HEK293 (cell line): ENCODE measurements at regions not wholly inside any gene's neighbourhood (a gene's known extent, or its start where the extent isn't known, plus 50 kb on each side); places are given as distances from the start of the nearest gene placed in this dataset.

ENCODE experiments used
- CTCF ChIA-PET: fragments of 350-600 bp; formaldehyde crosslinking; extraction: SDS; loops from one replicate; lab custom pipeline; 2021; ENCODE audit warnings: antibody characterized with exemption; lab: Yijun Ruan, JAX
- POLR2A ChIA-PET: fragments of 300-600 bp; formaldehyde crosslinking; extraction: SDS; loops from one replicate; lab custom pipeline; 2020; ENCODE audit warnings: antibody characterized with exemption, inconsistent platforms; lab: Yijun Ruan, JAX
- H3K27ac ChIP-seq: fragments of 200-500 bp; sonication (Bioruptor generic); 2 replicates; pipeline ENCODE4 v1.5.1; 2014; ENCODE audit warnings: low read depth, low read length, control low read depth, inconsistent platforms; ENCODE audit errors: extremely low read depth
- H3K36me3 ChIP-seq, 2 experiments: fragments of 200-500 bp in 1 of 2; sonication (Bioruptor generic) in 1 of 2; 1 replicate in 1 of 2; 2 replicates in 1 of 2; pipeline ENCODE4 v1.5.1; 2014 to 2017; ENCODE audit warnings: inconsistent platforms in 2 of 2, low read length in 2 of 2; ENCODE audit not compliant: control insufficient read depth in 2 of 2, insufficient read depth in 1 of 2
- H3K4me1 ChIP-seq: fragments of 200-500 bp; sonication (Bioruptor generic); 2 replicates; pipeline ENCODE4 v1.5.1; 2014; ENCODE audit warnings: mild to moderate bottlenecking, low read length, inconsistent platforms; ENCODE audit not compliant: control insufficient read depth, insufficient read depth
- H3K4me3 ChIP-seq: 2 replicates; pipeline ENCODE4 v1.5.1; 2011; ENCODE audit warnings: low read depth, mild to moderate bottlenecking, control low read depth, low read length, moderate library complexity
- H3K9me3 ChIP-seq: fragments of 200-500 bp; sonication (Bioruptor generic); 2 replicates; pipeline ENCODE4 v1.5.1; 2014; ENCODE audit warnings: low read depth, low read length, inconsistent platforms; ENCODE audit not compliant: control insufficient read depth, insufficient read depth
- AEBP2 ChIP-seq: fragments of 450-650 bp; formaldehyde crosslinking; IDR thresholded peaks from 2 replicates; pipeline ENCODE4 v1.5.1; 2016; ENCODE audit warnings: missing biosample characterization, missing genetic modification characterization, borderline replicate concordance
- HOXD13 ChIP-seq: sonication (generic); formaldehyde crosslinking; IDR thresholded peaks from 2 replicates; pipeline ENCODE4 v1.8.0; 2022; ENCODE audit warnings: missing genetic modification reagents, borderline replicate concordance
- INSM2 ChIP-seq: fragments of 450-650 bp; formaldehyde crosslinking; IDR thresholded peaks from 2 replicates; pipeline ENCODE4 v1.5.1; 2016; ENCODE audit warnings: missing biosample characterization, missing genetic modification characterization
- KLF1 ChIP-seq: fragments of 450-650 bp; formaldehyde crosslinking; IDR thresholded peaks from 2 replicates; pipeline ENCODE4 v1.5.1; 2016; ENCODE audit warnings: missing biosample characterization, missing genetic modification characterization
- KLF17 ChIP-seq: fragments of 450-650 bp; formaldehyde crosslinking; IDR thresholded peaks from 2 replicates; pipeline ENCODE4 v1.5.1; 2016; ENCODE audit warnings: missing biosample characterization, missing genetic modification characterization
- PRDM1 ChIP-seq: fragments of 450-650 bp; formaldehyde crosslinking; IDR thresholded peaks from 2 replicates; pipeline ENCODE4; 2016; ENCODE audit warnings: missing biosample characterization, missing genetic modification characterization
- SCRT1 ChIP-seq: fragments of 450-650 bp; formaldehyde crosslinking; IDR thresholded peaks from 2 replicates; pipeline ENCODE4 v1.5.1; 2016; ENCODE audit warnings: missing biosample characterization, missing genetic modification characterization, borderline replicate concordance
- ZBTB21 ChIP-seq: fragments of 450-650 bp; formaldehyde crosslinking; IDR thresholded peaks from 2 replicates; pipeline ENCODE4 v1.5.1; 2017; ENCODE audit warnings: missing biosample characterization, missing genetic modification characterization
- ZBTB48 ChIP-seq: fragments of 450-650 bp; formaldehyde crosslinking; IDR thresholded peaks from 2 replicates; pipeline ENCODE4 v1.5.1; 2016; ENCODE audit warnings: missing biosample characterization, missing genetic modification characterization
- ZFP37 ChIP-seq: fragments of 450-650 bp; formaldehyde crosslinking; IDR thresholded peaks from 2 replicates; pipeline ENCODE4 v1.5.1; 2016; ENCODE audit warnings: missing biosample characterization, missing genetic modification characterization
- ZNF112 ChIP-seq: fragments of 450-650 bp; formaldehyde crosslinking; IDR thresholded peaks from 2 replicates; pipeline ENCODE4 v1.5.0; 2017; ENCODE audit warnings: missing biosample characterization, missing genetic modification characterization
- ZNF133 ChIP-seq: fragments of 450-650 bp; formaldehyde crosslinking; IDR thresholded peaks from 2 replicates; pipeline ENCODE4 v1.5.1; 2016; ENCODE audit warnings: missing biosample characterization, missing genetic modification characterization
- ZNF138 ChIP-seq: fragments of 450-650 bp; formaldehyde crosslinking; IDR thresholded peaks from 2 replicates; pipeline ENCODE4 v1.5.1; 2016; ENCODE audit warnings: missing biosample characterization, missing genetic modification characterization, borderline replicate concordance
- ZNF157 ChIP-seq: fragments of 450-650 bp; formaldehyde crosslinking; IDR thresholded peaks from 2 replicates; pipeline ENCODE4 v1.5.1; 2016; ENCODE audit warnings: missing biosample characterization, missing genetic modification characterization
- ZNF19 ChIP-seq: fragments of 450-650 bp; formaldehyde crosslinking; IDR thresholded peaks from 2 replicates; pipeline ENCODE4; 2016; ENCODE audit warnings: missing biosample characterization, missing genetic modification characterization, low read depth
- ZNF202 ChIP-seq: fragments of 450-650 bp; formaldehyde crosslinking; IDR thresholded peaks from 2 replicates; pipeline ENCODE4 v1.5.1; 2016; ENCODE audit warnings: missing biosample characterization, missing genetic modification characterization, borderline replicate concordance
- ZNF274 ChIP-seq, 2 experiments: fragments of 200-500 bp in 1 of 2; fragments of 450-650 bp in 1 of 2; sonication (Bioruptor generic) in 1 of 2; formaldehyde crosslinking in 1 of 2; IDR thresholded peaks; 2 replicates each; pipeline versions ENCODE4 v1.5.1 to v1.6.1; 2014 to 2016; ENCODE audit warnings: borderline replicate concordance in 1 of 2, inconsistent platforms in 1 of 2, low read length in 1 of 2, missing biosample characterization in 1 of 2, missing genetic modification characterization in 1 of 2
- ZNF433 ChIP-seq: fragments of 450-650 bp; formaldehyde crosslinking; IDR thresholded peaks from 2 replicates; pipeline ENCODE4 v1.5.1; 2016; ENCODE audit warnings: missing biosample characterization, missing genetic modification characterization, low read depth
- ZNF510 ChIP-seq: fragments of 450-650 bp; formaldehyde crosslinking; IDR thresholded peaks from 2 replicates; pipeline ENCODE4 v1.5.1; 2018; ENCODE audit warnings: mild to moderate bottlenecking, missing genetic modification characterization, missing biosample characterization; ENCODE audit not compliant: insufficient replicate concordance
- ZNF544 ChIP-seq: fragments of 450-650 bp; formaldehyde crosslinking; IDR thresholded peaks from 2 replicates; pipeline ENCODE4 v1.5.0; 2017; ENCODE audit warnings: missing biosample characterization, missing genetic modification characterization
- ZNF548 ChIP-seq: fragments of 450-650 bp; formaldehyde crosslinking; IDR thresholded peaks from 2 replicates; pipeline ENCODE4 v1.5.1; 2016; ENCODE audit warnings: missing biosample characterization, missing genetic modification characterization
- ZNF549 ChIP-seq: fragments of 450-650 bp; IDR thresholded peaks from 2 replicates; pipeline ENCODE4 v1.5.1; 2018; ENCODE audit warnings: missing biosample characterization, missing genetic modification characterization, mild to moderate bottlenecking, inconsistent platforms, moderate library complexity
- ZNF560 ChIP-seq: fragments of 450-650 bp; formaldehyde crosslinking; IDR thresholded peaks from 2 replicates; pipeline ENCODE4 v1.5.1; 2017; ENCODE audit warnings: missing biosample characterization, missing genetic modification characterization, borderline replicate concordance
- ZNF596 ChIP-seq: fragments of 450-650 bp; IDR thresholded peaks from 2 replicates; pipeline ENCODE4 v1.5.0; 2018; ENCODE audit warnings: missing biosample characterization, mild to moderate bottlenecking, missing genetic modification characterization, moderate library complexity
- ZNF629 ChIP-seq: fragments of 450-650 bp; formaldehyde crosslinking; IDR thresholded peaks from 2 replicates; pipeline ENCODE4 v1.5.1; 2017; ENCODE audit warnings: missing biosample characterization, missing genetic modification characterization
- ZNF660 ChIP-seq: fragments of 450-650 bp; IDR thresholded peaks from 2 replicates; pipeline ENCODE4 v1.5.1; 2018; ENCODE audit warnings: missing biosample characterization, mild to moderate bottlenecking, missing genetic modification characterization
- ZNF670 ChIP-seq: fragments of 450-650 bp; formaldehyde crosslinking; IDR thresholded peaks from 2 replicates; pipeline ENCODE4 v1.5.1; 2016; ENCODE audit warnings: missing biosample characterization, missing genetic modification characterization, low read depth
- ZNF768 ChIP-seq: fragments of 450-650 bp; formaldehyde crosslinking; IDR thresholded peaks from 2 replicates; pipeline ENCODE4 v1.5.1; 2018; ENCODE audit warnings: missing biosample characterization, mild to moderate bottlenecking, missing genetic modification characterization
- ZNF777 ChIP-seq: fragments of 450-650 bp; formaldehyde crosslinking; IDR thresholded peaks from 2 replicates; pipeline ENCODE4 v1.5.1; 2017; ENCODE audit warnings: missing biosample characterization, missing genetic modification characterization, borderline replicate concordance
- ZNF791 ChIP-seq: fragments of 450-650 bp; formaldehyde crosslinking; IDR thresholded peaks from 2 replicates; pipeline ENCODE4 v1.5.1; 2016; ENCODE audit warnings: missing biosample characterization, missing genetic modification characterization
- TF ChIP-seq, protein P1 (sequence below): fragments of 450-650 bp; IDR thresholded peaks from 2 replicates; pipeline ENCODE4 v1.5.1; 2018; ENCODE audit warnings: missing biosample characterization, missing genetic modification characterization
- TF ChIP-seq, protein P2 (sequence below): fragments of 450-650 bp; formaldehyde crosslinking; optimal IDR thresholded peaks from 2 replicates; pipeline ENCODE3; 2016; ENCODE audit warnings: missing biosample characterization, mild to moderate bottlenecking, missing genetic modification characterization

- TF ChIP-seq ZNF549 (tag by site-specific recombination) (no peak), ZNF670 (tag by site-specific recombination) (no peak), ZFP37 (tag by site-specific recombination) (no peak)
Measured at GRCh38 chr14:87640553-87640952, 352.4 kb downstream of the GALC start (continued).

DNA sequence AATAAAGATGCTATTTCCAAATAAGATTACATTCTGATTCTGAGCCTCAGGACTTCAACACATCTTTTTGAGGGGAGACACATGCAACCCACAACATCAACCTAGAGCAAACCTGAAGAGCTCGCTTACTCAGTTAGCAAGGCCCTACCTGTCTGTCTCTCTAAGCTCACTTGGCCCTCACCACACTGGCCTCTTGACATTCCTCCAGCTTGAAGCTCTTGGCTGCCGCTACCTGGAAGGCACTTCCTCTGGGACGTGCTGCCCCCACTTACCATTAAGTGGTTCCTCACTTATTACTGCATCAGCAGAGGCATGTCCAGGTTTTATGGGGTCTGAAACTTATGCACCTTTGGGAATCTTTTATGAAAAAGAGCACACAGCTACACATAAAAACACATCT, 354.8 kb downstream of the GALC start:
- CTCF ChIA-PET, result no interaction called here
- POLR2A ChIA-PET, result no interaction called here

GRCh38 chr14:87635442-87635841, 357.5 kb downstream of the GALC start:
- no peak overlapping the region for H3K4me3 ChIP-seq
- H3K9me3 ChIP-seq, result no peaks in the 10 kb centered on the region
- H3K27ac ChIP-seq, result no peak overlapping the region
- POLR2A ChIA-PET, result no interaction called here
- CTCF ChIA-PET, result interaction anchor here (0.5 kb wide), 1 partner anchor 1526 kb away, joined by 4 read pairs; no protein-coding TSS in a partner anchor
- H3K4me1 ChIP-seq, result no peaks in the 10 kb centered on the region
- H3K36me3 ChIP-seq, result no peaks in the 10 kb centered on the region
- TF ChIP-seq ZNF791 (tag by site-specific recombination), result no peak
- TF ChIP-seq, protein P1, sequence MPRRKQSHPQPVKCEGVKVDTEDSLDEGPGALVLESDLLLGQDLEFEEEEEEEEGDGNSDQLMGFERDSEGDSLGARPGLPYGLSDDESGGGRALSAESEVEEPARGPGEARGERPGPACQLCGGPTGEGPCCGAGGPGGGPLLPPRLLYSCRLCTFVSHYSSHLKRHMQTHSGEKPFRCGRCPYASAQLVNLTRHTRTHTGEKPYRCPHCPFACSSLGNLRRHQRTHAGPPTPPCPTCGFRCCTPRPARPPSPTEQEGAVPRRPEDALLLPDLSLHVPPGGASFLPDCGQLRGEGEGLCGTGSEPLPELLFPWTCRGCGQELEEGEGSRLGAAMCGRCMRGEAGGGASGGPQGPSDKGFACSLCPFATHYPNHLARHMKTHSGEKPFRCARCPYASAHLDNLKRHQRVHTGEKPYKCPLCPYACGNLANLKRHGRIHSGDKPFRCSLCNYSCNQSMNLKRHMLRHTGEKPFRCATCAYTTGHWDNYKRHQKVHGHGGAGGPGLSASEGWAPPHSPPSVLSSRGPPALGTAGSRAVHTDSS (tag by site-specific recombination), result no peak
- no peak for TF ChIP-seq ZNF433 (tag by site-specific recombination)
- no peak for TF ChIP-seq ZNF768 (tag by site-specific recombination)
- TF ChIP-seq ZNF549 (tag by site-specific recombination), result no peak
- no peak for TF ChIP-seq SCRT1 (tag by site-specific recombination)
- no peak for TF ChIP-seq KLF17 (tag by site-specific recombination)
- TF ChIP-seq ZNF274 (IDR thresholded peaks at IDR 0.05; ENCODE audit: low read length), result no peak
- no peak for TF ChIP-seq ZNF274 (tag by site-specific recombination; IDR thresholded peaks at IDR 0.05; ENCODE audit: borderline replicate concordance)
- no peak for TF ChIP-seq ZNF138
- no peak for TF ChIP-seq AEBP2 (tag by site-specific recombination)
- TF ChIP-seq ZBTB21 (tag by site-specific recombination), result no peak
- TF ChIP-seq, protein P2, sequence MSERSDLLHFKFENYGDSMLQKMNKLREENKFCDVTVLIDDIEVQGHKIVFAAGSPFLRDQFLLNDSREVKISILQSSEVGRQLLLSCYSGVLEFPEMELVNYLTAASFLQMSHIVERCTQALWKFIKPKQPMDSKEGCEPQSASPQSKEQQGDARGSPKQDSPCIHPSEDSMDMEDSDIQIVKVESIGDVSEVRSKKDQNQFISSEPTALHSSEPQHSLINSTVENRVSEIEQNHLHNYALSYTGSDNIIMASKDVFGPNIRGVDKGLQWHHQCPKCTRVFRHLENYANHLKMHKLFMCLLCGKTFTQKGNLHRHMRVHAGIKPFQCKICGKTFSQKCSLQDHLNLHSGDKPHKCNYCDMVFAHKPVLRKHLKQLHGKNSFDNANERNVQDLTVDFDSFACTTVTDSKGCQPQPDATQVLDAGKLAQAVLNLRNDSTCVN (tag by site-specific recombination), result no peak
- TF ChIP-seq ZNF510 (tag by site-specific recombination), result no peak
- no peak for TF ChIP-seq ZNF560 (tag by site-specific recombination)
- no peak for TF ChIP-seq ZNF660 (tag by site-specific recombination)
- no peak for TF ChIP-seq ZNF544 (tag by site-specific recombination)
- TF ChIP-seq ZBTB48, result no peak
- no peak for TF ChIP-seq ZNF112

More for the DNA sequence above, 354.8 kb downstream of the GALC start:
- H3K36me3 ChIP-seq, result no peaks in the 10 kb centered on the region
- H3K4me1 ChIP-seq, result no peaks in the 10 kb centered on the region
- TF ChIP-seq ZNF133 (tag by site-specific recombination), result no peak
- no peak for TF ChIP-seq ZNF274 (IDR thresholded peaks at IDR 0.05; ENCODE audit: low read length)
- TF ChIP-seq ZNF274 (tag by site-specific recombination; IDR thresholded peaks at IDR 0.05; ENCODE audit: borderline replicate concordance), result no peak
- TF ChIP-seq ZNF157, result no peak
- TF ChIP-seq ZNF548 (tag by site-specific recombination), result no peak
- TF ChIP-seq ZNF202 (tag by site-specific recombination), result no peak
- TF ChIP-seq ZNF596 (tag by site-specific recombination), result no peak
- TF ChIP-seq KLF1 (tag by site-specific recombination), result no peak
- no peak for TF ChIP-seq ZNF19 (tag by site-specific recombination)
- no peak for TF ChIP-seq HOXD13
- TF ChIP-seq ZNF629 (tag by site-specific recombination), result no peak
- TF ChIP-seq ZNF777 (tag by site-specific recombination), result no peak
- TF ChIP-seq PRDM1 (tag by site-specific recombination), result no peak
- TF ChIP-seq INSM2 (tag by site-specific recombination), result no peak
- no peak overlapping the region for H3K4me3 ChIP-seq
- H3K27ac ChIP-seq, result no peak overlapping the region
- no peaks in the 10 kb centered on the region for H3K9me3 ChIP-seq
